GM18499 (cell line): ENCODE measurements at regions not wholly inside any gene's neighbourhood (a gene's known extent, or its start where the extent isn't known, plus 50 kb on each side); places are given as distances from the start of the nearest gene placed in this dataset.
A peak's percentile ranks its signal among the peaks of the same experiment; 100 is the strongest.
"Not testable (repeated sequence)": the region's sequence is repeated elsewhere in the genome, so short reads cannot be mapped to it uniquely, and the experiment has no call there.

Experiments used
- ATAC-seq: cut with Tn5 transposase; IDR thresholded peaks from one replicate; pipeline ENCODE4 v1.9.1; 2021; ENCODE audit warnings: moderate number of reproducible peaks; ENCODE audit not compliant: insufficient read depth, unreplicated experiment

- ATAC-seq: no peak
Measured at GRCh38 chr2:219829667-219830352, 202.4 kb downstream of the SLC4A3 start.

- no peak for ATAC-seq
Measured at GRCh38 chr2:219830353-219830738, 202.9 kb downstream of the SLC4A3 start.

- ATAC-seq: no peak
Measured at GRCh38 chr2:219831957-219832356, 204.5 kb downstream of the SLC4A3 start.

GRCh38 chr2:219832904-219833303 is 205.5 kb downstream of the SLC4A3 start:
- ATAC-seq: no peak

DNA sequence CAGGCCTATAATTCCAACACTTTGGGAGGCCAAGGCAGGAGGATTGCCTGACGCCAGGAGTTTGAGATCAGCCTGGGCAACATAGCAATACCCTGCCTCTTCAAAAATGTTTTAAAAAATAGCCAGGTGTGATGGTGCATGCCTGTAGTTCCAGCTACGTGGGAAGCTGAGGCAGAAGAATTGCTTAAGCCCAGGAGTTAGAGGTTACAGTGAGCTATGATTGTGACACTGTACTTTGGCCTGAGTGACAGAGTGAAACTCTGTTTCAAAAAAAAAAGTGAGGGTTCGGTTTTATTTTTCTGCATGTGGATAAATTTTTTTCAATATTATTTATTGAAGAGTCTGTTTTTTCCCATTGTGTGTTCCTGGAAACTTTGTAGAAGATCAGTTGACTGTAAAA is 208.1 kb downstream of the SLC4A3 start:
- no peak for ATAC-seq

DNA sequence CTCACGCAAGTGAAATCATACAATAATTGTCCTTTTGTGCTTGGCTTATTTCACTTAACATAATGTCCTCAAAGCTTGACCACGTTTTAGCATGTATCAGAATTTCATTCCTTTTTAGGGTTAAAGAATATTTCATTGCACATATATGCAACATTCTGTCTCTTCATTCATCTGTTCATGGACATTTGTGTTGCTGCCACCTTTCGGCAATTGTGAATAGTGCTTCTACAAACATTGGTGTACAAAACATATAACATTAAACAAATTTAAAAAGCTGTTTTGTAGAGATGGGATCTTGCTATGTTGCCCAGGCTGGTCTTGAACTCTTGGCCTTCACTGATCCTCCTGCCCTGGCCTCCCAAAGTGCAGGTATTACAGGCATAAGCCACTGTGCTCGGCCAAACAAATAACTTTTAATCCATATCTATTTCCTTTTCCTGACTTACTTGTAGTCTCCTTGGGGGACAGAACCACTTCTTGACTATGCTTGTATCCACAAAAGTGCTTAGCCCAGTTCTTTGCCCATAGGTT is 209.3 kb downstream of the SLC4A3 start:
- no peak for ATAC-seq

DNA sequence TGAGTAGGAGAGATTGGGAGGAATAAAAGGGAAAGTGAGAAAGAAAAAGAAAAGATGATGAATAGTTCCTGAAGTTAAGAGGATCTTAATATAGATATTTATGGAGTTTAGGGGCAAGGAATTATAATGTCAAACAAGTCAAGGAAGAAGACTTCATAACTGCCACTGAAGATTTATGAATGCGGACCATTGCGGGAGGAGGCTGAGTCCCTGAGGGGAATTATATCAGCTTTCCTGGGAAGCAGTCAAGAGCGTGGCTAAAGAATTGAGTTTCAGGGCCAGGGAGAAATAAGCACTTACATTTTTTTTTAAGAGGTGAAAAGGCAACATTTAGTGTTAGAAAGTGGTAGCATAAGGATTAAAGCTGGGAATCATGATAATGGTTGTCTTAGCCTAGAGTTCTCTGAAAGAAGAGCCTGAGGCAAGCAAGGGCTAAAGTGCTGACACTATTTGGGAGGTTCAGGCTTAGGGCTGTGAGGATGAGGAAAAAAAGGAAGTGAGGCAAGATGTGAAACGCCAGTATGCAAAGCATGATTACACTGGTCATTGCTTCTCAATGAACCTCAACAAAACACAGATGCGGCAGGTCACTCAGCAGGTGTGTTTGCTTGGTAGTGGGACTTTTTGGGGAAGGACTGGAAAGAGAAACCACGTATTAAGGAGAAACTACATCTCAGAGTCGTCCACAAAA is 217.1 kb downstream of the SLC4A3 start:
- peak; percentile 96 for ATAC-seq

- no peak for ATAC-seq
Measured at GRCh38 chr2:219848882-219849281, 221.5 kb downstream of the SLC4A3 start.

- ATAC-seq: no peak
Measured at GRCh38 chr2:219851169-219851568, 223.7 kb downstream of the SLC4A3 start.

DNA sequence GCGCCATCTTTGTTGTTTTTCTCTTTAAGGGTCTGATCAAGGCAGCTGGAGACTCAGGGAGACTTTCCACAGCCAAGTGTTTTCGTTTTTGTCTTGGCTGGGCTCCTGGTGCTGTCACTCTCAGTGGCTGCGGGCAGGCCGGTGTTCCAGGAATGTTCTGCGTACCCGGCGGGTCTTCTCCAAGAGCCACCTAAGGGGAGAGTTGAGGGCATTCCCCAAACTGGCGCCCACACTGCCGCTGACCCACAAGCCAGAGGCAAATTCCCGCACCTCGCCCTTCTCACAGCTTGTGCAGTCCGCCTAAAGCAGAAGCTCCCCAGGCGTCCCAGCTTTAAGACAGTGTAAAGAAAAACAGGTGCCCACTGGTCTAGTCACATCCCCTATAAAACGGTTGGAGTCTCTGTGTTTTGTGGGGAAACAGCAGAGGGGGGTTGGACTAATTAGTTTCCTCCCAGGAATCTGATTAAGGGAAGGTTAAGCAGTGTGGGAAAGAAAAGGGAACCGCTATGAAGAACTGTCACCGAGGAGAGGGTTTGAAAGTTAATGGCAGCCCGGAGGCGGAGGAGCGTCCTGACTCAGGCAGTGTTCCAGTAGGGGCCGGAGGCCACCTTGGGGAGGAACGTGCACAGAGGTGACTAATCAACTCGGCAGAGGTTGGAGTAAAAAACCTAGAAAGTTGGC is 224.5 kb downstream of the SLC4A3 start:
- ATAC-seq: no peak

- no peak for ATAC-seq
Measured at GRCh38 chr2:219852626-219853025, 225.2 kb downstream of the SLC4A3 start.

DNA sequence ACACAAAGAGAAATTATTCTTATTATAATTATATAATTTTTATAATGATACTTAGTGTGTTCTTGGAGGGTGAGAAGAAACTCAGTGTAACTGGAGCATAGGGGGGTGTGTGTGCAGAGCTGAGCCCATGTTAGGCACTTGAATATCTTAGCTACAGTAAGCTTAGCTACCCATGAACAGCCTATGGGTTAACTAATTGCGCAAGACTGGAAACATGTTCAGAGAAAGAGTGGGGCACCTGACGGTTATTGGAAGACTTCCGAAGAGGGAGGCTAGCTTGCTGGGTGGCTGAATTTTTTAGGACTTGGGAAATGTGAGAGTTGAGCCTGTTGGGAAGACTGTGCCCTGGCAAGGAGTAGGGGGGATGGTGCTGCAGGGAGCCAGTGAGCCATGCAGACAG is 229.2 kb downstream of the SLC4A3 start:
- no peak for ATAC-seq

- no peak for ATAC-seq
Measured at GRCh38 chr2:219857751-219858150, 230.3 kb downstream of the SLC4A3 start.

DNA sequence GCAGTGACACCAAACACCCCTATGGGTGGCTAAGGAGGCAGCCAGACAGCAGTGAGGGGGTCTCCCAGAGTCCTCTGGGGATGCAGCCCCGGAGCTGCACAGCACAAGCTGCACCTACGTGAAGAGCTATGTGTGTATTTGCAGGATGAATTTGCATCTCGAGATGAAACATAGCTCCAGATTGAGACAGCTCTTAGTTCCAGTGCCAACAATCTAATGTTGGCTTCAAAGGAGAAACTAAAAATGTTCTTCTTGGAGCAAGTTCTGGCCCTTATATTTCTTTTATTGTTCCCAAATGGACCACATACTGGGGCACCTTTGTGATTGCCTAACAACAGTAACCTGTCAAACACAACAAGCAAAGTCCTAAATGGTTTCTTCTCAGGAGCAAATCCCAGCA is 233.9 kb downstream of the SLC4A3 start:
- ATAC-seq: no peak

- ATAC-seq: no peak
Measured at GRCh38 chr2:219864154-219864553, 236.7 kb downstream of the SLC4A3 start.

- ATAC-seq: no peak
Measured at GRCh38 chr2:219868635-219869034, 241.2 kb downstream of the SLC4A3 start.

DNA sequence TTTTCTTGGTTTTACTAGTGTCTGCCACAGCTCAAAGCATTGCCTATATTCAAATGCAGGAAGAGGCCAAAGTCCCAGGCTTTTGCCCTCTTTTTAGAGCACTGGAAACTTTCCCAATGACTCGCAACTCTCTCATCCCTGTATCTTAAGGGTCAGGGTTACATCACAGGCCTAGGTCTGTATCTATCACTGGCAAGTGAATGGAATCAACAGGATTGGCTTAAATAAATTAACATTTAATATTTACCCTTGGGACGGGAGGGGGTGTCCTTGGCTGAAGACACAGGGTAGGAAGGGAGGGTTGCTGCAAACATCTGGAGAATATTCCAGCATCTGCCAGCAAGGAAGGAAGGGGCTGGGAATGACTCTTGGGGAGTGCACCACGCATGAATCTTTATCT is 242.6 kb downstream of the SLC4A3 start:
- ATAC-seq: no peak

DNA sequence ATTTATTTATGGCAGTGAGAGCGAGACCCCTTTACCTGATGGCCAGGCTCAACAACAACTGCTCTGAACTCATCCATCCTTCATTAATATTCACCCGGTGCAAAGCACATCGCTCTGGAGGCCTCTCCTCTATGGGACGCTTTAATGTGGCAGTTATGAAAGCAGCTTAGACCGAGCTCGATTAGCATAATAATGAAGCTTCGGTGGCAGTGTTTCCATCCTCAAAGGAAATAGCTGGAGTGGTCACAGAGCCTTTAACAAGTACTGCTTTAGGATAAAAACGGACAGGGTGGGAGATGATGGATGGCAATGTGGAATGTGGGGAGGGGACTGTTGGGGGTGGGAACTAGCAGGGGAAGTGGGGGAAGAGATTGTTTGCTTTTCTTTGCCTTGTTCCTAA is 243.9 kb downstream of the SLC4A3 start:
- no peak for ATAC-seq

- no peak for ATAC-seq
Measured at GRCh38 chr2:219875036-219875435, 247.6 kb downstream of the SLC4A3 start.

DNA sequence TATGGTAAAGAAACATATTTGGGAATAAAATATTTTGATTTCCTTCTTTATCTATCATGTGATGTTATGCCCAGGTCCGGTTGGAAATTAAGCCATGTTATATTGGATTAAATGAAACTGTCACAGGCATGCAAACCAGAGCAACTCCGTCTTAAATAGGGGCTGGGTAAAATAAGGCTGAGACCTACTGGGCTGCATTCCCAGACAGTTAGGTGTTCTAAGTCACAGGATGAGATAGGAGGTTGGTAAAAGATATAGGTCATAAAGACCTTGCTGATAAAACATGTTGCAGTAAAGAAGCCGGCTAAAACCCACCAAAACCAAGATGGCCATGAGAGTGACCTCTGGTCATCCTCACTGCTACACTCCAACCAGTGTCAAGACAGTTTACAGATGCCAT is 248.6 kb downstream of the SLC4A3 start:
- not testable (repeated sequence) for ATAC-seq

GRCh38 chr2:219876931-219877330 is 249.5 kb downstream of the SLC4A3 start:
- no peak for ATAC-seq
